DND-41 (cell line): ENCODE measurements at regions not wholly inside any gene's neighbourhood (a gene's known extent, or its start where the extent isn't known, plus 50 kb on each side); places are given as distances from the start of the nearest gene placed in this dataset.
A peak's percentile ranks its signal among the peaks of the same experiment; 100 is the strongest.

Experiments
- ATAC-seq: fragments of 200-7000 bp; cut with Tn5 transposase; 3 replicates; pipeline ENCODE4 v1.9.1; 2021; ENCODE audit warnings: low read depth; ENCODE audit not compliant: insufficient read depth
- DNase-seq: peaks from one replicate; pipeline ENCODE4 v3.0.0-alpha.2; 2020
- H2AFZ ChIP-seq: 2 replicates; pipeline ENCODE4 v1.6.0; 2012; ENCODE audit warnings: low read depth, low read length
- H3K27ac ChIP-seq: 2 replicates; pipeline ENCODE4 v1.5.1; 2012; ENCODE audit warnings: low read length, inconsistent platforms
- H3K27me3 ChIP-seq: fragments of 200-600 bp; sonication (generic); 2 replicates; pipeline ENCODE4 v1.6.0; 2012; ENCODE audit warnings: low read length, mild to moderate bottlenecking, inconsistent platforms; ENCODE audit not compliant: insufficient read depth, poor library complexity
- H3K36me3 ChIP-seq: 2 replicates; pipeline ENCODE4 v1.5.1; 2012; ENCODE audit warnings: low read length, inconsistent platforms; ENCODE audit not compliant: insufficient read depth
- H3K4me1 ChIP-seq: 2 replicates; pipeline ENCODE4 v1.5.1; 2012; ENCODE audit warnings: mild to moderate bottlenecking, low read length; ENCODE audit not compliant: insufficient read depth
- H3K4me2 ChIP-seq: 2 replicates; pipeline ENCODE4 v1.6.0; 2012; ENCODE audit warnings: mild to moderate bottlenecking, moderate library complexity, low read length, inconsistent platforms; ENCODE audit not compliant: insufficient read depth
- H3K4me3 ChIP-seq, 2 experiments: fragments of 200-600 bp in 1 of 2; shearing (Covaris generic) in 1 of 2; 2 replicates each; pipeline ENCODE4 v1.5.1; 2012 to 2016; ENCODE audit warnings: inconsistent platforms in 2 of 2, low read length in 2 of 2, mild to moderate bottlenecking in 2 of 2, low read depth in 1 of 2, moderate library complexity in 1 of 2
- H3K79me2 ChIP-seq: 2 replicates; pipeline ENCODE4 v1.6.0; 2012; ENCODE audit warnings: low read length, inconsistent platforms; ENCODE audit not compliant: insufficient read depth
- H3K9ac ChIP-seq: 2 replicates; pipeline ENCODE4 v1.6.0; 2012; ENCODE audit warnings: low read depth, mild to moderate bottlenecking, inconsistent platforms, low read length, moderate library complexity
- H3K9me3 ChIP-seq: 2 replicates; pipeline ENCODE4 v1.5.1; 2012; ENCODE audit warnings: low read length, moderate library complexity, mild to moderate bottlenecking, inconsistent platforms; ENCODE audit not compliant: insufficient read depth, severe bottlenecking
- H4K20me1 ChIP-seq: 2 replicates; pipeline ENCODE4 v1.6.0; 2012; ENCODE audit warnings: low read length; ENCODE audit not compliant: insufficient read depth
- CTCF ChIP-seq: IDR thresholded peaks from 2 replicates; pipeline ENCODE4 v1.5.1; 2012; ENCODE audit warnings: borderline replicate concordance, low read length, moderate library complexity, mild to moderate bottlenecking; ENCODE audit not compliant: poor library complexity, severe bottlenecking; ENCODE audit errors: extremely low read depth
- EZH2 ChIP-seq: IDR thresholded peaks from 3 replicates; pipeline ENCODE4 v1.6.1; 2012; ENCODE audit warnings: borderline replicate concordance, low read depth, mild to moderate bottlenecking, moderate library complexity, low read length, inconsistent platforms; ENCODE audit not compliant: severe bottlenecking

GRCh38 chr12:126616441-126616840 lies 1551.2 kb downstream of the AACS start:
- Histone ChIP-seq H3K9ac (no peak overlapping the region), H3K4me2 (no peak overlapping the region), H3K27me3 (no peaks in the 10 kb centered on the region), H3K27ac (no peak overlapping the region), H3K36me3 (no peaks in the 10 kb centered on the region), H2AFZ (no peak overlapping the region), H3K4me3 (no peak overlapping the region), H3K79me2 (no peaks in the 10 kb centered on the region), H4K20me1 (no peaks in the 10 kb centered on the region), H3K4me1 (no peaks in the 10 kb centered on the region), H3K9me3 (peaks cover 23% of the 10 kb centered on the region)
- ATAC-seq (no peak), DNase-seq (no peak)
- TF ChIP-seq EZH2 (no peak), CTCF (no peak)

GRCh38 chr12:126617312-126617711 lies 1552.1 kb downstream of the AACS start:
- Histone ChIP-seq H3K79me2 (no peaks in the 10 kb centered on the region), H3K4me2 (no peak overlapping the region), H3K4me1 (no peaks in the 10 kb centered on the region), H3K9me3 (peaks cover 22% of the 10 kb centered on the region), H3K27ac (no peak overlapping the region), H2AFZ (no peak overlapping the region), H4K20me1 (no peaks in the 10 kb centered on the region), H3K27me3 (no peaks in the 10 kb centered on the region), H3K9ac (no peak overlapping the region), H3K4me3 (no peak overlapping the region), H3K36me3 (no peaks in the 10 kb centered on the region)
- ATAC-seq (no peak), DNase-seq (no peak)
- TF ChIP-seq CTCF: peak; percentile 43
- no peak for TF ChIP-seq EZH2

GRCh38 chr12:126627596-126627995 lies 1562.4 kb downstream of the AACS start:
- Histone ChIP-seq H3K4me3 (no peak overlapping the region), H3K27ac (no peak overlapping the region), H4K20me1 (no peaks in the 10 kb centered on the region), H3K36me3 (no peaks in the 10 kb centered on the region), H3K4me1 (no peaks in the 10 kb centered on the region), H2AFZ (no peak overlapping the region), H3K9me3 (no peaks in the 10 kb centered on the region), H3K9ac (no peak overlapping the region), H3K79me2 (no peaks in the 10 kb centered on the region), H3K4me2 (no peak overlapping the region), H3K27me3 (no peaks in the 10 kb centered on the region)
- DNase-seq (no peak), ATAC-seq (no peak)
- TF ChIP-seq EZH2 (no peak), CTCF (no peak)

- no peak overlapping the region for H3K27ac ChIP-seq
- DNase-seq (no peak), ATAC-seq (no peak)
- no peaks in the 10 kb centered on the region for H3K4me1 ChIP-seq
- no peaks in the 10 kb centered on the region for H3K79me2 ChIP-seq
- H3K4me3 ChIP-seq: no peak overlapping the region
- TF ChIP-seq EZH2 (no peak), CTCF (no peak)
- H3K9me3 ChIP-seq: no peaks in the 10 kb centered on the region
- H2AFZ ChIP-seq: no peak overlapping the region
- H3K36me3 ChIP-seq: no peaks in the 10 kb centered on the region
- no peak overlapping the region for H3K9ac ChIP-seq
- no peaks in the 10 kb centered on the region for H3K27me3 ChIP-seq
- H4K20me1 ChIP-seq: no peaks in the 10 kb centered on the region
- H3K4me2 ChIP-seq: no peak overlapping the region
Measured at GRCh38 chr12:126636821-126637220, 1571.6 kb downstream of the AACS start.
